Activated T-helper 1 cell treated with anti-CD3 and anti-CD28 coated beads, Interleukin-12 subunit alpha, Interleukin-12 subunit beta, Interleukin-2, Interleukin-4 antibody, amounts not matched to agents 30 ng/mL and 10 ng/mL and 1 ng/mL, durations not matched to agents 14 hours and 24 hours and 36 hours (primary cell): ENCODE measurements at regions not wholly inside any gene's neighbourhood (a gene's known extent, or its start where the extent isn't known, plus 50 kb on each side); places are given as distances from the start of the nearest gene placed in this dataset.

Experiments
- DNase-seq: peaks from one replicate; pipeline ENCODE4 v3.0.0; 2021; ENCODE audit warnings: low spot score
- H3K27ac Mint-ChIP-seq: one replicate; pipeline ENCODE4 v1.8.0; 2021; ENCODE audit warnings: mild to moderate bottlenecking, mixed read lengths
- H3K27me3 Mint-ChIP-seq: one replicate; pipeline ENCODE4 v1.8.0; 2022; ENCODE audit warnings: mild to moderate bottlenecking, moderate library complexity, mixed read lengths; ENCODE audit not compliant: insufficient read depth
- H3K36me3 Mint-ChIP-seq: one replicate; pipeline ENCODE4 v1.8.0; 2021; ENCODE audit warnings: low read depth, mixed read lengths
- H3K4me1 Mint-ChIP-seq: one replicate; pipeline ENCODE4 v1.8.0; 2021; ENCODE audit warnings: low read depth, mixed read lengths
- H3K4me3 Mint-ChIP-seq: one replicate; pipeline ENCODE4 v1.8.0; 2021; ENCODE audit warnings: mild to moderate bottlenecking, moderate library complexity, mixed read lengths
- H3K9me3 Mint-ChIP-seq: one replicate; pipeline ENCODE4 v1.8.0; 2021; ENCODE audit warnings: mixed read lengths
- intact Hi-C: fragments of 100-400 bp; cut with micrococcal nuclease; formaldehyde crosslinking; loops from one replicate; pipeline ENCODE4 v1.15.1; 2024

DNA sequence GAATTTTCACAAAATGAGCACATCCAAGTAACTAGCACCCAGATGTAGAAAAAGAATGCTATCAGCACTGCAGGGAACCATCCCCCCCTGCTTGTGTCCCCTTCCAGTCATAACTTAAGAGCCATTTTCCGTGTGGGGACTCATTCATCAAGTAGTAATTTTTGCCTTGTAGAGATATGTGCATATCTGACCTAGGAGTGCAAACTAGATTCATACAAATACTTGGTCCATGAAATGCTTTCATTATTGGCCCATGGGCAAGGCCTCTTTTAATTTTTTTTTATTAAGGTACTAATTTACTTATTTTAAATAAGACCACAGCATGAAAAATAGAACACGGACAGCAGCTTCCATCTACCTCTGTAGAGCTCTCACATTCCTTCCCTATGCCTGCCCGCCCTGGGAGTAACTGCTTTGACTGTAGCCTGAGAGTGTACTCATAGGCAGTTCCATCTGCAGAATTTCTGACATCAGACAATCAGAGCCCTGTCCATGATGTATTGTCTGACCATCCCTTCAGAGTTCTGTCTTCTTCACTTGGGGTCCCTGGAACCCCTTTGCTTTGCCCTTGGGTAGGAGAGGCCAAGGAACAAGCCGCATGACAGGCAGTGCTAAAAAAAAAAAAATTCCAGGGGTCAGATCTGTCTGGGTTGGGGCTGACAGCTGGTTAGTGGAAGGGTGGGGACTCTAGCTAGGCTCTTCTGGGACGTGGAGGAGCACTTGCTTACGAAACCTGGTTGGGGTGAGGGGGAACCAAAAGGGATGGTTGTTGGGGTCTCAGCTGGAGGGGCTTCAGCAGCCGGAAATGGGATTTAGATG lies 131.7 kb downstream of the C12orf75 start:
- Mint-ChIP-seq H3K4me1 (no peaks in the 10 kb centered on the region), H3K27me3 (peaks cover 5% of the 10 kb centered on the region), H3K27ac (no peak overlapping the region), H3K36me3 (no peaks in the 10 kb centered on the region), H3K4me3 (no peak overlapping the region), H3K9me3 (no peaks in the 10 kb centered on the region)
- no peak for DNase-seq
- intact Hi-C loops, result no loop called here

GRCh38 chr12:105462831-105463230 lies 132.3 kb downstream of the C12orf75 start:
- Mint-ChIP-seq H3K4me1 (no peaks in the 10 kb centered on the region), H3K9me3 (no peaks in the 10 kb centered on the region), H3K27me3 (peaks cover 5% of the 10 kb centered on the region), H3K36me3 (no peaks in the 10 kb centered on the region), H3K4me3 (no peak overlapping the region), H3K27ac (no peak overlapping the region)
- DNase-seq, result no peak
- intact Hi-C loops, result no loop called here

DNA sequence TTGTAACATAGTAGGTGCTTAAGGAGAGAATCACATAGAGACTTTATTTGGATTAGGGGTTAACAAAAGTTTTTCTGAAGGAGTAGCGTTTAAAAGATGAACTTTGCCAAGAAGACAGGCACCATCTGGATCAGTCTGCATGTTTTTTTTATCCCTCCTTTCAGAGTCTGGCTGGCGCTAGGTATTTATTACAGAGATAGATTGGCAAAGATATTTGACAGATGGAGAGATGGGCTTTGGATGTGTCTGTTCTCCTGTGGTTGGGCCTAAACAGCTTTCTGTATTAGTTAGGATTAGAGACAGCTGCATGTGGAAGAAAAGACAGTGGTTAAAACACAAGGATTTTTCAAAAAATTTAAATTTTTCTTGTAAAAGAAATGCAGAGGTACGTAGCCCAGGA lies 133.9 kb downstream of the C12orf75 start:
- Mint-ChIP-seq H3K27me3 (peaks cover 13% of the 10 kb centered on the region), H3K27ac (no peak overlapping the region), H3K36me3 (no peaks in the 10 kb centered on the region), H3K9me3 (no peaks in the 10 kb centered on the region), H3K4me1 (no peaks in the 10 kb centered on the region), H3K4me3 (no peak overlapping the region)
- no peak for DNase-seq
- intact Hi-C loops, result no loop called here

DNA sequence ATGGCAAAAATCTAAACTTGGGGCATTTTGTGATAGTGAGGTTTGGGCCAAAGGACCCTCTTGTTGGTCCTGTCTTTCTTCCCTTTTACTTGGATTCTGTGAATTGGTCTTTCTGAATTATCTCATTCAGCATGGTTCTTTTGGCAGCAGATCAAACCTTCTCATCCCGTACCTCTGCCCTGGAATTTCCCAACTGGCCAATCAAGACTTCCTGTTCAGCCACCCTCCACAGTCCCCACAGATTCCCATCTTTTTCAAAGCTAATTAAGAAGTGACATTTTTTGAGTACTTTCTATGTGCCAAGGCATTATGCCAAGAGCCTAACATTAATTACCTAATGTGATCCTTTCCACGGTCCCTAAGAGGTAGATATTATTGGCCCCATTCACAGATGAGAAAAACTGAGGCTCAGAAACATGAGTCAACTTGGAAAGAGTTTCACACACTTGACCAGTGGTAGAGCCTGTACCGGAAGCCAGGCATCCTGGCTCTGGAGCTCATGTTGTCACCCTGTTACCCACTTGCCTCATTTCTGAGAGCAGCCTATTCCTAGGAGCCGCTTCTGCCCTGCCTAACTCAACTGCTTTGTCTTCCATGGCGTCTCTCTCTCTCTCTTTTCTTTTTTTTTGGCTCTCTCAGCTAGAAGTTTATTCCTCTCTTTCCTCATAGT lies 135.9 kb downstream of the C12orf75 start:
- no peaks in the 10 kb centered on the region for H3K36me3 Mint-ChIP-seq
- peaks cover 12% of the 10 kb centered on the region for H3K27me3 Mint-ChIP-seq
- intact Hi-C loops, result no loop called here
- no peaks in the 10 kb centered on the region for H3K9me3 Mint-ChIP-seq
- H3K27ac Mint-ChIP-seq, result no peak overlapping the region
- no peaks in the 10 kb centered on the region for H3K4me1 Mint-ChIP-seq
- DNase-seq, result no peak
- H3K4me3 Mint-ChIP-seq, result no peak overlapping the region

DNA sequence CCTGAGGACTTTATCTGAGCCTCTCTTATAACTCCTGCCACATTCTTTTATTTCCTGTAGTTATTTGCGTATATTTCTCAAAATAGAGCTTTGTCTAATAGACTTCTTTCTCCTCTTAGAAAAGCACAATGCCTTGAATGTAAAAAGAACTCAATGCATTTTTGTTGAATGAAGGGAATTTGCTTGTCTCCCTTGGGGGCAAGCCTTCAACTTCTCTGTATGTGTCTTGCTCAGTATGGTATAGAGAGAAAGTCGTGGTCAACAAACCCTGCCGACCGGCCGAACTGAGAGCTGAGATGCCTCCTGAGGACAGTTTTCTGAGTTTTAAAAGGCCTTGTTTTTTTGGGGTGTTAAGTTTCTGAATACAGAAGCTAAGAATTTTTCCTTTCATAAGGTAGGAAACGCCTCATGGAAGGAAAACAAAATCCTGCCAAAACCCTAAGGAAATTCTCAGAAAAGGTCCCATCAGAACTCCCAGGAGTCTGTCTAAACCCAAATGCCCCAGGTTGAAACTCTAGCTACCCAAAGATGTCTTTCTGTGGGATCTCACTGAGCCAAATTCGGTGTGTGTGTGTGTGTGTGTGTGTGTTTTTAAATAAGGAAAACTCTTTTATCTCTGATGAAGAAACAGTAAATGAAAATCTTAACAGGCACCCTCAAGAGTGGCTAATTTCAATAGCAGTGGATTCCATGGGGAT lies 136.6 kb downstream of the C12orf75 start:
- H3K9me3 Mint-ChIP-seq, result no peaks in the 10 kb centered on the region
- H3K27ac Mint-ChIP-seq, result no peak overlapping the region
- no peaks in the 10 kb centered on the region for H3K36me3 Mint-ChIP-seq
- H3K27me3 Mint-ChIP-seq, result peaks cover 12% of the 10 kb centered on the region
- intact Hi-C loops, result no loop called here
- H3K4me3 Mint-ChIP-seq, result no peak overlapping the region
- H3K4me1 Mint-ChIP-seq, result no peaks in the 10 kb centered on the region
- DNase-seq, result no peak

DNA sequence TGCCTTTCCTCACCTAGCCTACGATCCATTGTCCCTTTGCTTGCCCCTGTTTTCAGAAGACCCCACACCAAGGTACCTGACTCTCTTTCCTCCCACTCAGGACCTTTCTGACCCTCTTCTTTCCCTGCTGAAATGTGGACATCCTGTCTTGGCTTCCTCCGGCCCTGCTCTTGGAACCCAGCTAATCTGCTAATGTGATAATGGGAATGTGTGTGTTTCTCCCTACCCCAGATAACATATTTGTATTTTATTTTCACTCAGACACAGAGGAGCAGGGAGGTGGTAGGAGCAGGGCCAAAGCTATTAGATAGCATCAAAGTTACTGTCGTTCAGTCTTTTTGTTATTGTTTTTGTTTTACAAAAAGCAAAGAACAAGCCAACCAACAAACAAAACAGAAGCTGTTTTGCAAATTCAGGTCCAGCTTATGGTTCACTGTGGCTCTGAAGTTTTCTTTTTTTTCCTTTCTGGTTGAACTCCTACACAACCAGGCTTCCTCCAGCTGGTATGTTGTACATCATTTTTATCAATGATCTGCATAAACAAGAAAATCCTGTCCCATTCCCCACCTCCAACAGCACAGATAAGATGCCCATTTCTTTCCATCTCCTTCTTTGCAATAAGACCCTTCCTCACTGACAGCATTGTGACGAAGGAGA lies 137.3 kb downstream of the C12orf75 start:
- Mint-ChIP-seq H3K27me3 (peaks cover 12% of the 10 kb centered on the region), H3K4me1 (no peaks in the 10 kb centered on the region), H3K4me3 (no peak overlapping the region), H3K36me3 (no peaks in the 10 kb centered on the region), H3K9me3 (no peaks in the 10 kb centered on the region), H3K27ac (no peak overlapping the region)
- intact Hi-C loops, result no loop called here
- no peak for DNase-seq

GRCh38 chr12:105468464-105468863 lies 138.0 kb downstream of the C12orf75 start:
- peaks cover 10% of the 10 kb centered on the region for H3K27me3 Mint-ChIP-seq
- H3K27ac Mint-ChIP-seq, result no peak overlapping the region
- H3K36me3 Mint-ChIP-seq, result no peaks in the 10 kb centered on the region
- no peak overlapping the region for H3K4me3 Mint-ChIP-seq
- H3K4me1 Mint-ChIP-seq, result no peaks in the 10 kb centered on the region
- H3K9me3 Mint-ChIP-seq, result no peaks in the 10 kb centered on the region
- intact Hi-C loops, result no loop called here
- no peak for DNase-seq

- no peak overlapping the region for H3K27ac Mint-ChIP-seq
- H3K4me1 Mint-ChIP-seq, result no peaks in the 10 kb centered on the region
- peaks cover 10% of the 10 kb centered on the region for H3K27me3 Mint-ChIP-seq
- intact Hi-C loops, result no loop called here
- DNase-seq, result no peak
- no peaks in the 10 kb centered on the region for H3K36me3 Mint-ChIP-seq
- no peaks in the 10 kb centered on the region for H3K9me3 Mint-ChIP-seq
- no peak overlapping the region for H3K4me3 Mint-ChIP-seq
Measured at GRCh38 chr12:105469211-105469610, 138.7 kb downstream of the C12orf75 start.

DNA sequence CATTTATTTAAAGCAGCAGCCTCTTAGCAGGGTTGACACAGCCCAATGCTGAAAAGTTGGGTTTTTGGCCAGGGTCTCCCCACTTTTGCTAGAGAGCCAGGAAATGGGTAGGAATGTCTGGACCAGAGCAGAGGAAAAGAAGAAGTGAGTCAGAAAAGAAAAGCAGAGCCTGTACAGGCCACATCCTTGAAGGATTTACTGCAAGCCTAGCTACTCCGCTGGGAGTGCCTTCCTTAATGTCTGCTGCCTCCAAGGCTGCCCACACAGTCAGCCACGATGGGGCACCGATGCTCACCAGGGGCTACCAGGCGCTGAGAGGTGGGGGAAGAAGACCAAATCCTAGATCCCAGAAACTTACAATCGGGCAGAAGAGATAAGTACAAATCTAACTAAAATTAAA lies 139.2 kb downstream of the C12orf75 start:
- Mint-ChIP-seq H3K27me3 (peaks cover 10% of the 10 kb centered on the region), H3K4me1 (no peaks in the 10 kb centered on the region), H3K36me3 (no peaks in the 10 kb centered on the region), H3K27ac (no peak overlapping the region), H3K4me3 (no peak overlapping the region), H3K9me3 (no peaks in the 10 kb centered on the region)
- DNase-seq, result no peak
- intact Hi-C loops, result no loop called here

- H3K4me3 Mint-ChIP-seq, result no peak overlapping the region
- H3K36me3 Mint-ChIP-seq, result no peaks in the 10 kb centered on the region
- H3K4me1 Mint-ChIP-seq, result no peaks in the 10 kb centered on the region
- H3K9me3 Mint-ChIP-seq, result no peaks in the 10 kb centered on the region
- intact Hi-C loops, result no loop called here
- DNase-seq, result no peak
- no peak overlapping the region for H3K27ac Mint-ChIP-seq
- peaks cover 10% of the 10 kb centered on the region for H3K27me3 Mint-ChIP-seq
Measured at GRCh38 chr12:105470102-105470501, 139.6 kb downstream of the C12orf75 start.

DNA sequence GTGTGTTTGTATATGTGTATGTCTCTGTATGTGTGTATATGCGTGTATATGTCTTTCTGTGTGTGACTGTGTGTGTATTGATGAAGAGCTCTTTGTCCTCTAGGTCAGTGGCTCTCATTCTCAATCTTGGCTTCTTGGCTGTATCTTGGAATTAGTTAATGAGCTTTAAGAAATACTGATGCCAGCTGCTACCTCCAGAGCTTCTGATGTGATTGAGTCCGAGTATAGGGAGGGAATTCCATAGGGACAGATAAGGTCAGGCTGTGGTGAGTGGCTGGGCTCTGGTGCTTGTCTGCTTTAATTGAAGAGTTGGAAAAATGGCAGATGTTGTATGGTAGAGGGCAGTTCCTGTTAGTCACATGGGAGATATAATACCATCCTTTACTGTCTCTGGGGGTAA lies 140.1 kb downstream of the C12orf75 start:
- no peak overlapping the region for H3K27ac Mint-ChIP-seq
- intact Hi-C loops, result no loop called here

GRCh38 chr12:105474672-105475071 lies 144.2 kb downstream of the C12orf75 start:
- H3K36me3 Mint-ChIP-seq, result no peaks in the 10 kb centered on the region

More for the DNA sequence above, 140.1 kb downstream of the C12orf75 start:
- no peak for DNase-seq
- no peaks in the 10 kb centered on the region for H3K4me1 Mint-ChIP-seq
- peaks cover 10% of the 10 kb centered on the region for H3K27me3 Mint-ChIP-seq
- no peak overlapping the region for H3K4me3 Mint-ChIP-seq
- no peaks in the 10 kb centered on the region for H3K36me3 Mint-ChIP-seq
- H3K9me3 Mint-ChIP-seq, result no peaks in the 10 kb centered on the region

GRCh38 chr12:105476616-105477015 lies 146.1 kb downstream of the C12orf75 start:
- H3K36me3 Mint-ChIP-seq, result no peaks in the 10 kb centered on the region
- H3K9me3 Mint-ChIP-seq, result no peaks in the 10 kb centered on the region
- H3K4me3 Mint-ChIP-seq, result no peak overlapping the region
- H3K4me1 Mint-ChIP-seq, result no peaks in the 10 kb centered on the region
- no peak overlapping the region for H3K27ac Mint-ChIP-seq
- no peaks in the 10 kb centered on the region for H3K27me3 Mint-ChIP-seq
- intact Hi-C loops, result no loop called here
- no peak for DNase-seq

More at GRCh38 chr12:105474672-105475071, 144.2 kb downstream of the C12orf75 start:
- no peak for DNase-seq
- no peaks in the 10 kb centered on the region for H3K27me3 Mint-ChIP-seq
- no peak overlapping the region for H3K27ac Mint-ChIP-seq
- H3K4me1 Mint-ChIP-seq, result no peaks in the 10 kb centered on the region
- intact Hi-C loops, result no loop called here
- no peak overlapping the region for H3K4me3 Mint-ChIP-seq
- no peaks in the 10 kb centered on the region for H3K9me3 Mint-ChIP-seq
